Calu3 (cell line): ENCODE measurements at regions not wholly inside any gene's neighbourhood (a gene's known extent, or its start where the extent isn't known, plus 50 kb on each side); places are given as distances from the start of the nearest gene placed in this dataset.

Experiments
- BruUV-seq: library from RNA; stranded (reverse); fragments of 400-500 nt; replicated peaks from 2 replicates; lab custom pipeline; 2021; lab: Mats Ljungman, UMichigan
- CTCF ChIA-PET: fragments of 300-600 bp; sonication (Branson Sonifier 250); formaldehyde crosslinking; loops from one replicate; lab custom pipeline; 2022; ENCODE audit warnings: antibody characterized with exemption; lab: Charles Lee
- DNase-seq: peaks from one replicate; pipeline ENCODE4 v3.0.0; 2022
- H3K27ac Mint-ChIP-seq: one replicate; pipeline ENCODE4 v1.8.0; 2022; ENCODE audit warnings: mixed read lengths; ENCODE audit not compliant: unreplicated experiment
- H3K27me3 Mint-ChIP-seq: one replicate; pipeline ENCODE4 v1.8.0; 2022; ENCODE audit warnings: mixed read lengths; ENCODE audit not compliant: unreplicated experiment
- H3K36me3 Mint-ChIP-seq: one replicate; pipeline ENCODE4 v1.8.0; 2022; ENCODE audit warnings: mild to moderate bottlenecking, moderate library complexity, mixed read lengths; ENCODE audit not compliant: insufficient read depth, unreplicated experiment
- H3K4me1 Mint-ChIP-seq: one replicate; pipeline ENCODE4 v1.8.0; 2022; ENCODE audit warnings: mild to moderate bottlenecking, low read depth, mixed read lengths; ENCODE audit not compliant: unreplicated experiment
- H3K4me3 Mint-ChIP-seq: one replicate; pipeline ENCODE4 v1.8.0; 2022; ENCODE audit warnings: mild to moderate bottlenecking, low read depth, moderate library complexity, mixed read lengths; ENCODE audit not compliant: unreplicated experiment
- H3K9me3 Mint-ChIP-seq: one replicate; pipeline ENCODE4 v1.8.0; 2022; ENCODE audit warnings: low read depth, mixed read lengths; ENCODE audit not compliant: unreplicated experiment
- intact Hi-C: fragments of 100-400 bp; cut with micrococcal nuclease; formaldehyde crosslinking; loops from one replicate; pipeline ENCODE4 v1.10.0; 2022; ENCODE audit not compliant: unreplicated experiment
- TF ChIP-seq, protein P1 (sequence below): fragments of 200-600 bp; IDR thresholded peaks from one replicate; pipeline ENCODE4 v1.8.0; 2022; ENCODE audit warnings: antibody characterized with exemption; ENCODE audit not compliant: unreplicated experiment

GRCh38 chr17:52841971-52842370 lies 683.5 kb upstream of the CA10 start:
- no peaks in the 10 kb centered on the region for H3K27me3 Mint-ChIP-seq
- CTCF ChIA-PET, result no interaction called here
- intact Hi-C loops, result no loop called here
- BruUV-seq, result no TSS peak
- DNase-seq, result no peak
- no peaks in the 10 kb centered on the region for H3K4me1 Mint-ChIP-seq
- H3K27ac Mint-ChIP-seq, result no peak overlapping the region
- peaks cover 3% of the 10 kb centered on the region for H3K9me3 Mint-ChIP-seq
- H3K36me3 Mint-ChIP-seq, result no peaks in the 10 kb centered on the region
- TF ChIP-seq, protein P1, sequence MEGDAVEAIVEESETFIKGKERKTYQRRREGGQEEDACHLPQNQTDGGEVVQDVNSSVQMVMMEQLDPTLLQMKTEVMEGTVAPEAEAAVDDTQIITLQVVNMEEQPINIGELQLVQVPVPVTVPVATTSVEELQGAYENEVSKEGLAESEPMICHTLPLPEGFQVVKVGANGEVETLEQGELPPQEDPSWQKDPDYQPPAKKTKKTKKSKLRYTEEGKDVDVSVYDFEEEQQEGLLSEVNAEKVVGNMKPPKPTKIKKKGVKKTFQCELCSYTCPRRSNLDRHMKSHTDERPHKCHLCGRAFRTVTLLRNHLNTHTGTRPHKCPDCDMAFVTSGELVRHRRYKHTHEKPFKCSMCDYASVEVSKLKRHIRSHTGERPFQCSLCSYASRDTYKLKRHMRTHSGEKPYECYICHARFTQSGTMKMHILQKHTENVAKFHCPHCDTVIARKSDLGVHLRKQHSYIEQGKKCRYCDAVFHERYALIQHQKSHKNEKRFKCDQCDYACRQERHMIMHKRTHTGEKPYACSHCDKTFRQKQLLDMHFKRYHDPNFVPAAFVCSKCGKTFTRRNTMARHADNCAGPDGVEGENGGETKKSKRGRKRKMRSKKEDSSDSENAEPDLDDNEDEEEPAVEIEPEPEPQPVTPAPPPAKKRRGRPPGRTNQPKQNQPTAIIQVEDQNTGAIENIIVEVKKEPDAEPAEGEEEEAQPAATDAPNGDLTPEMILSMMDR, result no peak
- H3K4me3 Mint-ChIP-seq, result no peak overlapping the region

GRCh38 chr17:52837492-52837891 lies 679.0 kb upstream of the CA10 start:
- H3K36me3 Mint-ChIP-seq, result no peaks in the 10 kb centered on the region

DNA sequence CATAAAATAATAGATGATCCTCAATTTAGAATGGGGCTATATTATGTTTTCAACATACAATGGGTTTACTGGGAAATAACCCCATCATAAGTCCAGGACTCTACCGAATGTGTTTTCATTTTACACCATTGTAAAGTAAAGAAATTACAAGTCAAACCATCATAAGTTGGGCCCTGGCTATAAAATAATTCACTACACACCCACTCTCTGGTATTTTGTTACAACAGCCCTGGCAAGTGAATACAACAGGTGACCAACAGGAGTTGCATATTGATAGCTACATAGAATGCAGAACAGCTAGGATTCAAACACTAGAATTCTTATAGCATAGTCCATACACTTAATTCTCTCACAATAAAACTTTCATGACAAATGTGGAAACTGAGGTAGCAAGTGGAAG lies 673.0 kb upstream of the CA10 start:
- H3K27me3 Mint-ChIP-seq, result no peaks in the 10 kb centered on the region
- H3K9me3 Mint-ChIP-seq, result no peaks in the 10 kb centered on the region
- H3K4me1 Mint-ChIP-seq, result no peaks in the 10 kb centered on the region
- H3K36me3 Mint-ChIP-seq, result no peaks in the 10 kb centered on the region
- no peak overlapping the region for H3K27ac Mint-ChIP-seq
- H3K4me3 Mint-ChIP-seq, result no peak overlapping the region
- BruUV-seq, result no TSS peak
- CTCF ChIA-PET, result no interaction called here
- TF ChIP-seq, protein P1, result no peak
- DNase-seq, result no peak
- intact Hi-C loops, result no loop called here

More at GRCh38 chr17:52837492-52837891, 679.0 kb upstream of the CA10 start:
- no peaks in the 10 kb centered on the region for H3K4me1 Mint-ChIP-seq
- no TSS peak for BruUV-seq
- intact Hi-C loops, result no loop called here
- TF ChIP-seq, protein P1, result no peak
- CTCF ChIA-PET, result no interaction called here
- H3K9me3 Mint-ChIP-seq, result peaks cover 3% of the 10 kb centered on the region
- no peak overlapping the region for H3K4me3 Mint-ChIP-seq
- no peak overlapping the region for H3K27ac Mint-ChIP-seq
- DNase-seq, result no peak
- no peaks in the 10 kb centered on the region for H3K27me3 Mint-ChIP-seq

- H3K4me1 Mint-ChIP-seq, result no peaks in the 10 kb centered on the region
- no peaks in the 10 kb centered on the region for H3K9me3 Mint-ChIP-seq
- intact Hi-C loops, result no loop called here
- DNase-seq, result no peak
- TF ChIP-seq, protein P1, result no peak
- H3K27me3 Mint-ChIP-seq, result no peaks in the 10 kb centered on the region
- H3K36me3 Mint-ChIP-seq, result no peaks in the 10 kb centered on the region
- no TSS peak for BruUV-seq
- no peak overlapping the region for H3K27ac Mint-ChIP-seq
- CTCF ChIA-PET, result no interaction called here
- no peak overlapping the region for H3K4me3 Mint-ChIP-seq
Observed at GRCh38 chr17:52828621-52829020, 670.1 kb upstream of the CA10 start.
